SK-N-SH treated with all-trans-retinoic acid at 6 μM for 48 hours (cell line): ENCODE measurements at regions not wholly inside any gene's neighbourhood (a gene's known extent, or its start where the extent isn't known, plus 50 kb on each side); places are given as distances from the start of the nearest gene placed in this dataset.

Experiments
- ARNTL ChIP-seq: fragments of 450-650 bp; formaldehyde crosslinking; IDR thresholded peaks from 2 replicates; pipeline ENCODE4 v1.5.0; 2020; ENCODE audit warnings: low read depth, mild to moderate bottlenecking, moderate library complexity, borderline replicate concordance
- CREB5 ChIP-seq: fragments of 250-450 bp; sonication (Bioruptor Pico); IDR thresholded peaks from 2 replicates; pipeline ENCODE4 v1.5.1; 2020; ENCODE audit warnings: low read depth, mild to moderate bottlenecking, moderate library complexity
- CSDC2 ChIP-seq: fragments of 250-450 bp; sonication (Bioruptor Pico); IDR thresholded peaks from 2 replicates; pipeline ENCODE4 v1.5.0; 2020; ENCODE audit warnings: mild to moderate bottlenecking, moderate library complexity
- CSRNP3 ChIP-seq: fragments of 250-450 bp; sonication (Bioruptor Pico); IDR thresholded peaks from 2 replicates; pipeline ENCODE4 v1.5.1; 2021; ENCODE audit warnings: mild to moderate bottlenecking, moderate library complexity
- GLIS3 ChIP-seq: fragments of 250-450 bp; sonication (Bioruptor Pico); IDR thresholded peaks from 2 replicates; pipeline ENCODE4 v1.5.0; 2020; ENCODE audit warnings: mild to moderate bottlenecking, moderate library complexity
- POU6F1 ChIP-seq: fragments of 250-450 bp; sonication (Bioruptor Pico); IDR thresholded peaks from 2 replicates; pipeline ENCODE4 v1.8.0; 2021; ENCODE audit warnings: low read depth, mild to moderate bottlenecking, moderate library complexity, borderline replicate concordance
- ZFP3 ChIP-seq: fragments of 250-450 bp; sonication (Bioruptor Pico); IDR thresholded peaks from 2 replicates; pipeline ENCODE4 v1.5.0; 2020; ENCODE audit warnings: mild to moderate bottlenecking, moderate library complexity
- ZFP30 ChIP-seq: fragments of 450-650 bp; formaldehyde crosslinking; IDR thresholded peaks from 2 replicates; pipeline ENCODE4 v1.5.0; 2022; ENCODE audit warnings: mild to moderate bottlenecking, moderate library complexity
- ZNF565 ChIP-seq: fragments of 450-650 bp; formaldehyde crosslinking; conservative IDR thresholded peaks from 2 replicates; pipeline ENCODE4 v1.5.0; 2020; ENCODE audit warnings: low read depth, mild to moderate bottlenecking, moderate library complexity

- TF ChIP-seq CSRNP3 (no peak), ZFP3 (CRISPR knock-in tag) (no peak), CSDC2 (CRISPR knock-in tag) (no peak), ZFP30 (CRISPR knock-in tag) (no peak), ARNTL (CRISPR knock-in tag) (no peak), GLIS3 (CRISPR knock-in tag) (no peak), POU6F1 (CRISPR knock-in tag) (no peak), ZNF565 (CRISPR knock-in tag) (no peak), CREB5 (CRISPR knock-in tag) (no peak)
Measured at GRCh38 chr1:208350815-208351214, 106.6 kb upstream of the PLXNA2 start.
